IMR-90 (cell line): ENCODE measurements at regions not wholly inside any gene's neighbourhood (a gene's known extent, or its start where the extent isn't known, plus 50 kb on each side); places are given as distances from the start of the nearest gene placed in this dataset.

Experiments used
- ATAC-seq: fragments of 200-7000 bp; cut with Tn5 transposase; 2 replicates; pipeline ENCODE4 v1.9.1; 2020; ENCODE audit warnings: low read depth, mild to moderate bottlenecking, moderate library complexity
- BruUV-seq: library from RNA; stranded (reverse); fragments of 400-500 nt; replicated peaks from 2 replicates; lab custom pipeline; 2021; lab: Mats Ljungman, UMichigan
- CTCF ChIA-PET: fragments of 300-600 bp; formaldehyde crosslinking; extraction: SDS; loops from one replicate; lab custom pipeline; 2021; ENCODE audit warnings: antibody characterized with exemption; lab: Yijun Ruan, JAX
- POLR2A ChIA-PET: fragments of 300-600 bp; sonication (Branson Sonifier 250); formaldehyde crosslinking; loops from one replicate; lab custom pipeline; 2022; ENCODE audit warnings: antibody characterized with exemption; ENCODE audit not compliant: unreplicated experiment; lab: Charles Lee
- DNase-seq: peaks from one replicate; pipeline ENCODE4 v3.0.0; 2013
- H2AFZ ChIP-seq: replicated peaks from 2 replicates; pipeline ENCODE3; 2013; ENCODE audit warnings: low read length, mild to moderate bottlenecking; ENCODE audit not compliant: poor library complexity
- H2AK5ac ChIP-seq: 2 replicates; pipeline ENCODE4 v1.6.1; 2013; ENCODE audit warnings: low read depth, low read length, inconsistent platforms
- H2AK9ac ChIP-seq: replicated peaks from 2 replicates; pipeline ENCODE3; 2013; ENCODE audit warnings: mild to moderate bottlenecking, low read depth, low read length, moderate library complexity; ENCODE audit not compliant: poor library complexity
- H2BK120ac ChIP-seq: 2 replicates; pipeline ENCODE4 v1.6.1; 2013; ENCODE audit warnings: low read depth, low read length, inconsistent platforms
- H2BK15ac ChIP-seq: 3 replicates; pipeline ENCODE4 v1.6.1; 2013; ENCODE audit warnings: low read depth, low read length, inconsistent platforms
- H2BK20ac ChIP-seq: 2 replicates; pipeline ENCODE4 v1.6.1; 2013; ENCODE audit warnings: low read depth, mild to moderate bottlenecking, inconsistent platforms, low read length, moderate library complexity
- H2BK5ac ChIP-seq: 2 replicates; pipeline ENCODE4 v1.6.1; 2013; ENCODE audit warnings: mild to moderate bottlenecking, low read depth, low read length, inconsistent platforms; ENCODE audit not compliant: poor library complexity, severe bottlenecking
- H3K14ac ChIP-seq: replicated peaks from 2 replicates; pipeline ENCODE4 v1.6.1; 2013; ENCODE audit warnings: low read depth, low read length, inconsistent platforms
- H3K18ac ChIP-seq: 2 replicates; pipeline ENCODE4 v1.6.1; 2013; ENCODE audit warnings: low read depth, low read length, control low read depth
- H3K23ac ChIP-seq: 2 replicates; pipeline ENCODE4 v1.6.1; 2013; ENCODE audit warnings: low read depth, low read length, inconsistent platforms
- H3K27ac ChIP-seq: 2 replicates; pipeline ENCODE4 v1.5.1; 2013; ENCODE audit warnings: mild to moderate bottlenecking, control low read depth, low read length; ENCODE audit not compliant: insufficient read depth
- H3K27me3 ChIP-seq: 2 replicates; pipeline ENCODE4 v1.6.1; 2013; ENCODE audit warnings: low read length; ENCODE audit not compliant: control insufficient read depth, insufficient read depth
- H3K36me3 ChIP-seq: 2 replicates; pipeline ENCODE4 v1.6.1; 2013; ENCODE audit warnings: low read length, mixed read lengths; ENCODE audit not compliant: control insufficient read depth, insufficient read depth
- H3K4ac ChIP-seq: 2 replicates; pipeline ENCODE4 v1.6.1; 2013; ENCODE audit warnings: low read depth, low read length, inconsistent platforms
- H3K4me1 ChIP-seq: 2 replicates; pipeline ENCODE4 v1.6.1; 2013; ENCODE audit warnings: low read length, mixed read lengths; ENCODE audit not compliant: control insufficient read depth, insufficient read depth
- H3K4me2 ChIP-seq: 2 replicates; pipeline ENCODE4 v1.6.1; 2013; ENCODE audit warnings: low read depth, mild to moderate bottlenecking, control low read depth, low read length, moderate library complexity
- H3K4me3 ChIP-seq: 2 replicates; pipeline ENCODE4 v1.5.1; 2013; ENCODE audit warnings: low read depth, mild to moderate bottlenecking, control low read depth, low read length, moderate library complexity; ENCODE audit not compliant: insufficient read depth
- H3K56ac ChIP-seq: 2 replicates; pipeline ENCODE4 v1.6.1; 2013; ENCODE audit warnings: low read length, inconsistent platforms; ENCODE audit not compliant: insufficient read depth; ENCODE audit errors: extremely low read depth
- H3K79me1 ChIP-seq, 2 experiments: 2 replicates each; pipeline ENCODE4 v1.6.1; 2013; ENCODE audit warnings: low read length in 2 of 2, inconsistent platforms in 1 of 2, low read depth in 1 of 2
- H3K9ac ChIP-seq: 2 replicates; pipeline ENCODE4 v1.6.1; 2013; ENCODE audit warnings: low read depth, low read length, control low read depth
- H3K9me1 ChIP-seq: 2 replicates; pipeline ENCODE4 v1.6.1; 2013; ENCODE audit warnings: low read length, inconsistent platforms; ENCODE audit not compliant: insufficient read depth
- H3K9me3 ChIP-seq: 2 replicates; pipeline ENCODE4 v1.6.1; 2013; ENCODE audit warnings: low read length; ENCODE audit not compliant: control insufficient read depth, insufficient read depth
- H4K20me1 ChIP-seq: 2 replicates; pipeline ENCODE4 v1.6.1; 2013; ENCODE audit warnings: low read length, inconsistent platforms; ENCODE audit not compliant: insufficient read depth
- H4K5ac ChIP-seq: 2 replicates; pipeline ENCODE4 v1.6.1; 2013; ENCODE audit warnings: mild to moderate bottlenecking, low read depth, low read length, control low read depth
- H4K8ac ChIP-seq, 2 experiments: 2 replicates each; pipeline ENCODE4 v1.6.1; 2013; ENCODE audit warnings: low read depth in 2 of 2, low read length in 2 of 2, control low read depth in 1 of 2, inconsistent platforms in 1 of 2
- H4K91ac ChIP-seq: 2 replicates; pipeline ENCODE4 v1.6.1; 2013; ENCODE audit warnings: low read depth, low read length, inconsistent platforms; ENCODE audit not compliant: insufficient read depth
- BHLHE40 ChIP-seq: fragments of 150-350 bp; IDR thresholded peaks from 2 replicates; pipeline ENCODE4 v1.6.1; 2016; ENCODE audit warnings: mild to moderate bottlenecking, low read depth, low read length
- CEBPB ChIP-seq: IDR thresholded peaks from 2 replicates; pipeline ENCODE4 v1.6.1; 2012; ENCODE audit warnings: low read depth, low read length, improper control_type of control experiment
- CHD1 ChIP-seq: IDR thresholded peaks from 2 replicates; pipeline ENCODE4 v1.6.1; 2012; ENCODE audit warnings: low read depth, low read length, improper control_type of control experiment
- ELK1 ChIP-seq: fragments of 150-350 bp; IDR thresholded peaks from 2 replicates; pipeline ENCODE4 v1.6.1; 2016; ENCODE audit warnings: low read depth, mild to moderate bottlenecking, low read length, moderate library complexity, borderline replicate concordance
- FOS ChIP-seq: fragments of 150-350 bp; IDR thresholded peaks from 2 replicates; pipeline ENCODE4 v1.6.1; 2016; ENCODE audit warnings: low read depth, low read length
- MAFK ChIP-seq: IDR thresholded peaks from 2 replicates; pipeline ENCODE4 v1.6.1; 2012; ENCODE audit warnings: low read depth, low read length, improper control_type of control experiment
- MAZ ChIP-seq: IDR thresholded peaks from 2 replicates; pipeline ENCODE4 v1.6.1; 2012; ENCODE audit warnings: low read depth, mild to moderate bottlenecking, low read length, improper control_type of control experiment, moderate library complexity, borderline replicate concordance
- MXI1 ChIP-seq: IDR thresholded peaks from 2 replicates; pipeline ENCODE4 v1.6.1; 2012; ENCODE audit warnings: low read depth, mild to moderate bottlenecking, low read length, moderate library complexity, borderline replicate concordance
- NFE2L2 ChIP-seq: fragments of 150-350 bp; IDR thresholded peaks from 2 replicates; pipeline ENCODE4 v1.6.1; 2016; ENCODE audit warnings: low read depth, mild to moderate bottlenecking, low read length
- POLR2A ChIP-seq: IDR thresholded peaks from 2 replicates; pipeline ENCODE4 v1.6.1; 2012; ENCODE audit warnings: mild to moderate bottlenecking, low read depth, low read length
- RAD21 ChIP-seq: IDR thresholded peaks from 2 replicates; pipeline ENCODE4 v1.6.1; 2012; ENCODE audit warnings: low read length, improper control_type of control experiment
- RCOR1 ChIP-seq: IDR thresholded peaks from 2 replicates; pipeline ENCODE4 v1.6.1; 2012; ENCODE audit warnings: mild to moderate bottlenecking, low read length, improper control_type of control experiment; ENCODE audit not compliant: insufficient replicate concordance
- RFX5 ChIP-seq: IDR thresholded peaks from 2 replicates; pipeline ENCODE4 v1.8.0; 2012; ENCODE audit warnings: low read depth, mild to moderate bottlenecking, low read length, moderate library complexity
- SMC3 ChIP-seq: fragments of 150-350 bp; IDR thresholded peaks from 2 replicates; pipeline ENCODE4 v1.6.1; 2016; ENCODE audit warnings: low read depth, mild to moderate bottlenecking, antibody characterized with exemption, low read length, moderate library complexity
- WGBS, 2 experiments: methylation state at CpG; one replicate each; pipeline versions ENCODE4 v1.1.5 to v1.1.7; 2013; ENCODE audit warnings: missing lambda C conversion rate in 2 of 2; ENCODE audit not compliant: insufficient read length in 1 of 2; ENCODE audit errors: extremely low coverage in 2 of 2; 5-methylcytosine and 5-hydroxymethylcytosine counted together
- dilution Hi-C: fragments of 300-500 bp; cut with HindIII; formaldehyde crosslinking; loops from one replicate; pipeline ENCODE4 v1.14.3; 2018; ENCODE audit warnings: low sequenced_read_pairs; ENCODE audit not compliant: unreplicated experiment
- in situ Hi-C: fragments of 300-500 bp; cut with MboI; formaldehyde crosslinking; loops from 3 replicates; pipeline ENCODE4 v1.14.3; 2019; ENCODE audit warnings: low sequenced_read_pairs, inconsistent platforms, mixed read lengths
- intact Hi-C: fragments of 100-400 bp; cut with micrococcal nuclease; formaldehyde crosslinking; loops from 2 replicates; pipeline ENCODE4 v1.10.0; 2022
- TF ChIP-seq, protein P1 (sequence below): conservative IDR thresholded peaks from 2 replicates; pipeline ENCODE4 v1.5.1; 2012; ENCODE audit warnings: mild to moderate bottlenecking, low read depth, low read length, improper control_type of control experiment
- TF ChIP-seq, protein P2 (sequence below): fragments of 150-350 bp; IDR thresholded peaks from 2 replicates; pipeline ENCODE4 v1.6.1; 2017; ENCODE audit warnings: mild to moderate bottlenecking, antibody characterized with exemption, low read length, low read depth

DNA sequence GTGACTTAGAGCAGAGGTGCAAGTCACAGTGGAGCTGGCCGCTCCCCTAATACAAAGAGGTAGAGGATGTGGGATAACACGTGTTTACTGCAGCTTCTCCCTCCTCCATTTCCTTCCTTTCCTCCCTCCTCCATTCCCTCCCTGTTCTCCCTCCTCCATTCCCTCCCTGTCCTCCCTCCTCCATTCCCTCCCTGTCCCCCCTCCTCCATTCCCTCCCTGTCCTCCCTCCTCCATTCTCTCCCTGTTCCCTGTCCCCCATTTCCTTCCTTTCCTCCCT is 124.0 kb downstream of the CRYAA start:
- H2AK5ac ChIP-seq = no peak overlapping the region
- H3K9me1 ChIP-seq = no peaks in the 10 kb centered on the region
- no peak overlapping the region for H2BK15ac ChIP-seq
- in situ Hi-C loops (no loop called here), intact Hi-C loops (no loop called here), dilution Hi-C loops (no loop called here)
- H3K27ac ChIP-seq = no peak overlapping the region
- H3K4ac ChIP-seq = no peak overlapping the region
- no peak overlapping the region for H4K91ac ChIP-seq
- H3K9ac ChIP-seq = no peak overlapping the region
- ATAC-seq (no peak), DNase-seq (no peak)
- no peaks in the 10 kb centered on the region; the same call in 1 of the 2 replicates for H3K4me1 ChIP-seq
- no peak overlapping the region for H3K14ac ChIP-seq
- no peaks in the 10 kb centered on the region for H3K36me3 ChIP-seq
- H4K20me1 ChIP-seq = no peaks in the 10 kb centered on the region
- no peak overlapping the region for H2BK5ac ChIP-seq
- H3K23ac ChIP-seq = no peak overlapping the region
- H3K56ac ChIP-seq = no peak overlapping the region
- TF ChIP-seq POLR2A = no peak
- no peak for TF ChIP-seq MAFK
- TF ChIP-seq MXI1 = no peak
- TF ChIP-seq ELK1 = no peak
- TF ChIP-seq CHD1 = no peak
- no peak for TF ChIP-seq BHLHE40
- TF ChIP-seq MAZ = no peak
- no peak for TF ChIP-seq RFX5
- TF ChIP-seq FOS = no peak
- TF ChIP-seq RAD21 = no peak
- TF ChIP-seq NFE2L2 = no peak
- TF ChIP-seq CEBPB = no peak
- TF ChIP-seq RCOR1 = no peak
- TF ChIP-seq, protein P1, sequence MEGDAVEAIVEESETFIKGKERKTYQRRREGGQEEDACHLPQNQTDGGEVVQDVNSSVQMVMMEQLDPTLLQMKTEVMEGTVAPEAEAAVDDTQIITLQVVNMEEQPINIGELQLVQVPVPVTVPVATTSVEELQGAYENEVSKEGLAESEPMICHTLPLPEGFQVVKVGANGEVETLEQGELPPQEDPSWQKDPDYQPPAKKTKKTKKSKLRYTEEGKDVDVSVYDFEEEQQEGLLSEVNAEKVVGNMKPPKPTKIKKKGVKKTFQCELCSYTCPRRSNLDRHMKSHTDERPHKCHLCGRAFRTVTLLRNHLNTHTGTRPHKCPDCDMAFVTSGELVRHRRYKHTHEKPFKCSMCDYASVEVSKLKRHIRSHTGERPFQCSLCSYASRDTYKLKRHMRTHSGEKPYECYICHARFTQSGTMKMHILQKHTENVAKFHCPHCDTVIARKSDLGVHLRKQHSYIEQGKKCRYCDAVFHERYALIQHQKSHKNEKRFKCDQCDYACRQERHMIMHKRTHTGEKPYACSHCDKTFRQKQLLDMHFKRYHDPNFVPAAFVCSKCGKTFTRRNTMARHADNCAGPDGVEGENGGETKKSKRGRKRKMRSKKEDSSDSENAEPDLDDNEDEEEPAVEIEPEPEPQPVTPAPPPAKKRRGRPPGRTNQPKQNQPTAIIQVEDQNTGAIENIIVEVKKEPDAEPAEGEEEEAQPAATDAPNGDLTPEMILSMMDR = no peak
- TF ChIP-seq, protein P2, sequence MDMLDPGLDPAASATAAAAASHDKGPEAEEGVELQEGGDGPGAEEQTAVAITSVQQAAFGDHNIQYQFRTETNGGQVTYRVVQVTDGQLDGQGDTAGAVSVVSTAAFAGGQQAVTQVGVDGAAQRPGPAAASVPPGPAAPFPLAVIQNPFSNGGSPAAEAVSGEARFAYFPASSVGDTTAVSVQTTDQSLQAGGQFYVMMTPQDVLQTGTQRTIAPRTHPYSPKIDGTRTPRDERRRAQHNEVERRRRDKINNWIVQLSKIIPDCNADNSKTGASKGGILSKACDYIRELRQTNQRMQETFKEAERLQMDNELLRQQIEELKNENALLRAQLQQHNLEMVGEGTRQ = no peak
- TF ChIP-seq SMC3 = no peak
- peaks cover 27% of the 10 kb centered on the region for H3K27me3 ChIP-seq
- WGBS, 2 experiments = no CpG with 5 or more reads among the region's 2 CpGs
- H4K8ac ChIP-seq = no peak overlapping the region
- H3K4me2 ChIP-seq = no peak overlapping the region
- H4K5ac ChIP-seq = no peak overlapping the region
- ChIA-PET CTCF (interaction anchor here (0.7 kb wide), 1 partner anchor 29 kb away, joined by 4 read pairs; no protein-coding TSS in a partner anchor), POLR2A (no interaction called here)
- BruUV-seq = no TSS peak
- H2BK20ac ChIP-seq = no peak overlapping the region
- H2BK120ac ChIP-seq = no peak overlapping the region
- H2AK9ac ChIP-seq = no peak overlapping the region
- no peak overlapping the region for H3K4me3 ChIP-seq
- H3K18ac ChIP-seq = no peak overlapping the region
- peaks cover 14% of the 10 kb centered on the region for H3K9me3 ChIP-seq
- no peaks in the 10 kb centered on the region for H3K79me1 ChIP-seq
- H2AFZ ChIP-seq = no peak overlapping the region
